GM18868 (cell line): ENCODE measurements at regions not wholly inside any gene's neighbourhood (a gene's known extent, or its start where the extent isn't known, plus 50 kb on each side); places are given as distances from the start of the nearest gene placed in this dataset.
A peak's percentile ranks its signal among the peaks of the same experiment; 100 is the strongest.
"Not testable (repeated sequence)": the region's sequence is repeated elsewhere in the genome, so short reads cannot be mapped to it uniquely, and the experiment has no call there.

Experiments
- ATAC-seq: cut with Tn5 transposase; IDR thresholded peaks from one replicate; pipeline ENCODE4 v1.9.1; 2021; ENCODE audit warnings: mild to moderate bottlenecking, moderate library complexity; ENCODE audit not compliant: unreplicated experiment

DNA sequence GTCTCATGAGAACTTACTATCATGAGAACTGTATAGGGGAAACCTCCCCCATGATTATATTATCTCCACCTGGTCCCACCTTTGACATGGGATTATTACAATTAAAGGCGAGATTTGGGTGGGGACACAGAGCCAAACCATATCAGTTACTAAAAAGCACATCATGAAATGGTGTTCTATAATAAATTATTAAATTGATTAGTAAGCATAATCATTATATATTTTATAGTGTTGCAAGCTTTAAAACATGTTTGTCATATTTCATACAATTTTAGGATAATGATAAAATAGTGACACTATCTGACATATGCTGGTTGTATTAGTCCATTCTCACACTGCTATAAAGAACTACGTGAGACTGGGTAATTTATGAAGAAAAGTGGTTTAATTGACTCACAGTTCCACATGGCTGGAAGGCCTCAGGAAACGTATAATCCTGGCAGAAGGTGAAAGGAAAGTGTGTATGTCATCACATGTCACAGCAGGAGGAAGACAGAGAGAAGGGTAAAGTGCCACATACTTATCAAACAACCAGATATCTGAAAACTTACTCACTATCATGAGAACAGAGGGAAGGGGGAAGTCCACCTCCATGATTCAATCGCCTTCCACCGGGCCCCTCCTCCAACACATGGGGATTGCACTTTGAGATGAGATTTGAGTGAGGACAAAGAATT is 539.2 kb upstream of the OLFM3 start:
- no peak for ATAC-seq

DNA sequence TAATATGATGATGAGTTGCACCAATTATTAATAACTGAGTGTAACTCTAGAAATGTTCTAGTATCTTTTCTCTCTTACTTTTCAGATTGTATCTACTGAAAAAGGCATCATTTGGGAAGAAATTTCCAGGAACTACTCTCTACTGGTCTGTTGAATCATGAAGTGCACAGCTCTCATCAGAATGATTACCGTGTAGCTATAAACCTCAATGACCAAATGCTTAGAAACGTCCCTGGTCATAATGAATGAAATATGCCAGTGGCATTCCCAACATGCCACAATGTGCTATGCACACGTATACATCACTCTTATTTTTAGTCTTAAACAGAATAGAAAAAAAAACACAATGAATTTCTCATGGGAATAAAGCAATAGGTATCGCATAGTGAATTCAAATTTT is 534.3 kb upstream of the OLFM3 start:
- ATAC-seq, result no peak

DNA sequence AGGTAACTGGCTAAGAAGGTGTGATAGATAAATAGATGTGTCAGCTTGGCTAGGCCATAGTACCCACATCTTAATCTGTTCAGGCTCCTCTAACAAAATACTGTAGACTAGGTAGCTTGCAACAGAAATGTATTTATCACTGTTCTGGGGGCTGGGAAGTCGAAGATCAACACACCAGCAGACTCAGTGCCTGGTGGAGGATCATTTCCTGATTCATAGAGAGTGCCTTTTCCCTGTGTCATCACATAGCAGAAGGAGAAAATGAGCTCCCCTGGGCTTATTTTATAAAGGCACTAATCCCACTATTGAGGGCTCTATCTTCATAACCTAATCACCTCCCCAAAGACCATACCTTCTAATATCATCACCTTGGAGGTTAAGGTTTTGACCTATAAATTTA is 532.7 kb upstream of the OLFM3 start:
- no peak for ATAC-seq

DNA sequence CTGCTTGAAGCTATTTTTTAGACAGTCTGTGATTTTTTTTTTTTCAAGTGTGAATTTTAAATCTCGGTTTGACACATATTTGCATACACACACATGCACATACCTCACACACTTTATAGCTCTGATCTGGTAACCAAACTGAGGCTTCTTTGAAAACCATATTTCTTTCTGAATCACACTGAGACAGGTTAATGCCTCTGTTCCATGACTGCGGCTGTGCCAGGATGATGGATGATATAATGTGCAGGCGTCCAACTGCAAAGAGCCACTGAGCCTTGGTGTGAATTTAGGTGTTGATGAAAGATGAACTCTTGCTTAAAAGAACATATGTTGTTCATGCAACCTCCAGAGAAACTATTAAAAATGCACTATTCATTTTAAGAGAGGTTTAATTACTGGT is 504.0 kb upstream of the OLFM3 start:
- no peak for ATAC-seq

DNA sequence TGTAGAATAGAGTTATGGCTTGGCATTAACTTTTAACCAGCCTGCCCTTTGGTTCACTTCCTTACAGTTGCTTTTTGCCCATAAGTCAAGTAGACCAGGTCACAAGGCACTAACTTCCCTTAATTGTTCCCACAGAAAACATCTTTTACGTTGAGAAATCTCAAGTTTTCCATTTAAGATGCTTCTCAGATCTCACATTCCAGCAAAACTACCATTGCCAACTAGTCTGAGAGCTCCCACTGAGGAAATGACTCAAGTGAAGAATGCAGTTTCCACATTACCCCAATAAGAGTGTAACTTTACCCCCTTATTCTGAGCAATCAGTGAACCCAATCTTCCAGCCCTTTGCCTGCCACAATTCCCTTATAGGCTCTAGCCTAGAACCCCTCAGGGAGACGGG is 502.2 kb upstream of the OLFM3 start:
- ATAC-seq, result no peak

DNA sequence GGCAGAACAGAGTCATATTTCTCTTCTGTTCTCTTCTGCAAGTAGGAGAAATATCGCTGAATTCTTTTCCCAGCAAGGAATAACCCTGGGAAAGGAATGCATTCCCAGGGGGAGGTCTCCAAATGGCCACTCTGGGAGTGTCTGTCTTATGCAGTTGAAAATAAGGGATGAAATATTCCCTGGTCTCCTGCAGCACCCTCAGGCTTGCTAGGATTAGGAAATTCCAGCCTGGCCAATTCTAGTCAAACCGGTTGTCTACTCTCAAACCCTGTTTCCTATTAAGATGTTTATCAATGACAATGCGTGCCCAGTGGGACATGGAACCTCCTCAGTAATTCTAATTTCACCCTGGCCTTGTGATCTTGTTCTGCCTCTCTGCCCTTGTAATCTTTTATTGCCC is 501.1 kb upstream of the OLFM3 start:
- not testable (repeated sequence) for ATAC-seq

GRCh38 chr1:102472520-102472919 is 475.8 kb upstream of the OLFM3 start:
- ATAC-seq, result no peak

GRCh38 chr1:102470767-102471166 is 474.0 kb upstream of the OLFM3 start:
- no peak for ATAC-seq

DNA sequence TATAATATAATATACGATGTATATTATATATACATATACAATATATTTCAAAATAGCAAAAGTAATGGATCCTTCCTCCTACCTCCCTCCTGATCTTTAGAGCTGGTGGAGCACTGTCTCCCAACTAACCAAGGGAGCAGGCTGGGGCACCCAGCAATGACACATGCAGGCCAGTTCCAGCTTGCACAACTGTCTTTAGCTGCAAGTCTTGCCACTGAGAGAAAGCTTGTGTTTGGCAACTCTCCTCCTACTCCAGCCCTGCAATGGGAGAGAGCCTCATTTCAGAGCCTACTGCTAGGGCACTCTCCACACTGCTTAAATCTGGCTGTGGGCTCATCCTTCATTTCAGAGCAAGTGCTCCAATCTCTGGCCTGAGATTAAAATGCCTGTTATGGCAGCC is 469.8 kb upstream of the OLFM3 start:
- no peak for ATAC-seq

GRCh38 chr1:102463328-102463727 is 466.6 kb upstream of the OLFM3 start:
- no peak for ATAC-seq

GRCh38 chr1:102442317-102442716 is 445.6 kb upstream of the OLFM3 start:
- ATAC-seq, result not testable (repeated sequence)

DNA sequence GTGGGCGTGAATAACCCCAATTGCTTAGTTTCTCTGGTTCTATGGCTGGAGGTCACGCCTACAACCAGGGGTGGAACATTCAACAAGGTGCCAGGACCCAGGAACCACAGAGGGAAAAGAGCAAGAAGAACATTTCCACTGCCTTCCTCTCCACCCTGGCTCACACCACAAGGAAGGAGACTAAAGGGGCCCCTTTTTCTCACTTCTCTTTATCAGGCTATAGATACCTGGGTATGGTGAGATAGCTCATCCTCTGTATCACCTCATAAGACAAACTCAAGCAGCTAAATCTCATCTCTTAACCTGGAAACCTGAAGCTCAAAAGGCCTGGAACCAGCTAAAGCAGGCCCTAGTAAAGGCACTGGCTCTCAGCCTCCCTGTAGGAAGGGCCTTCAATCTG is 438.8 kb upstream of the OLFM3 start:
- ATAC-seq, result peak; percentile 78

- peak; percentile 34 for ATAC-seq
Observed at GRCh38 chr1:102434421-102434820, 437.7 kb upstream of the OLFM3 start.

DNA sequence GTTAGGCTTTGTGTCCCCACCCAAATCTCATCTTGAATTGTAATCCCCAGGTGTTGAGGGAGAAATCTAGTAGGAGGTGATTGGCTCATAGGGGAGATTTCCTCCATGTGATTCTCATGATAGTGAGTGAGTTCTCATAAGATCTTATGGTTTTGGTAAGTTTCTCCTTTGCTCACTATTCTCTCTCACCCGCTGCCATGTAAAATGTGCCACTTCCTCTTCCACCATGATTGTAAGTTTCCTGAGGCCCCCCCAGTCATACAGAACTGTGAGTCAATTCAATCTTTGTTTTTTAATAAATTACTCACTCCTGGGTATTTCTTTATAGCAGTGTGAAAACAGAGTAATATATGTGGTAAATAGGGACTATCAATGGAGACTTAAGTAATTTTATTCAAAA is 434.5 kb upstream of the OLFM3 start:
- peak; percentile 27 for ATAC-seq

- ATAC-seq, result no peak
Observed at GRCh38 chr1:102420034-102420433, 423.3 kb upstream of the OLFM3 start.
